ENCODE measurements at regions not wholly inside any gene's neighbourhood (a gene's known extent, or its start where the extent isn't known, plus 50 kb on each side); places are given as distances from the start of the nearest gene placed in this dataset.

GRCh38 chr5:158007336-158007735 lies 148.4 kb upstream of the CLINT1 start:
- TF ChIP-seq, protein P1, sequence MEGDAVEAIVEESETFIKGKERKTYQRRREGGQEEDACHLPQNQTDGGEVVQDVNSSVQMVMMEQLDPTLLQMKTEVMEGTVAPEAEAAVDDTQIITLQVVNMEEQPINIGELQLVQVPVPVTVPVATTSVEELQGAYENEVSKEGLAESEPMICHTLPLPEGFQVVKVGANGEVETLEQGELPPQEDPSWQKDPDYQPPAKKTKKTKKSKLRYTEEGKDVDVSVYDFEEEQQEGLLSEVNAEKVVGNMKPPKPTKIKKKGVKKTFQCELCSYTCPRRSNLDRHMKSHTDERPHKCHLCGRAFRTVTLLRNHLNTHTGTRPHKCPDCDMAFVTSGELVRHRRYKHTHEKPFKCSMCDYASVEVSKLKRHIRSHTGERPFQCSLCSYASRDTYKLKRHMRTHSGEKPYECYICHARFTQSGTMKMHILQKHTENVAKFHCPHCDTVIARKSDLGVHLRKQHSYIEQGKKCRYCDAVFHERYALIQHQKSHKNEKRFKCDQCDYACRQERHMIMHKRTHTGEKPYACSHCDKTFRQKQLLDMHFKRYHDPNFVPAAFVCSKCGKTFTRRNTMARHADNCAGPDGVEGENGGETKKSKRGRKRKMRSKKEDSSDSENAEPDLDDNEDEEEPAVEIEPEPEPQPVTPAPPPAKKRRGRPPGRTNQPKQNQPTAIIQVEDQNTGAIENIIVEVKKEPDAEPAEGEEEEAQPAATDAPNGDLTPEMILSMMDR (IDR thresholded peaks at IDR 0.05; ENCODE audit: control extremely low read depth, extremely low read depth), result no peak
- Histone ChIP-seq H3K4me3 (no peak overlapping the region), H3K9me3 (ENCODE audit: control insufficient read depth in 4 of 4, insufficient read depth in 3 of 4, low read length in 3 of 4) (no peaks in the 10 kb centered on the region), H3K9ac (ENCODE audit: insufficient read depth in 1 of 2, low read length in 2 of 2) (no peak overlapping the region), H3K27me3 (ENCODE audit: control insufficient read depth in 3 of 3, insufficient read depth in 3 of 3, low read length in 2 of 3) (no peaks in the 10 kb centered on the region), H3K4me1 (ENCODE audit: control insufficient read depth in 5 of 5, insufficient read depth in 5 of 5, low read length in 5 of 5) (no peaks in the 10 kb centered on the region), H3K36me3 (ENCODE audit: control insufficient read depth in 4 of 4, insufficient read depth in 4 of 4, low read length in 4 of 4) (no peaks in the 10 kb centered on the region), H3K27ac (ENCODE audit: low read depth in 1 of 2, low read length in 1 of 2) (no peak overlapping the region)
- no peak for DNase-seq
- ATAC-seq (ENCODE audit: insufficient read depth, low FRiP score), result no peak
- WGBS, 2 donors, result 81 to 94% methylated on average over 3 of the region's 3 CpGs

DNA sequence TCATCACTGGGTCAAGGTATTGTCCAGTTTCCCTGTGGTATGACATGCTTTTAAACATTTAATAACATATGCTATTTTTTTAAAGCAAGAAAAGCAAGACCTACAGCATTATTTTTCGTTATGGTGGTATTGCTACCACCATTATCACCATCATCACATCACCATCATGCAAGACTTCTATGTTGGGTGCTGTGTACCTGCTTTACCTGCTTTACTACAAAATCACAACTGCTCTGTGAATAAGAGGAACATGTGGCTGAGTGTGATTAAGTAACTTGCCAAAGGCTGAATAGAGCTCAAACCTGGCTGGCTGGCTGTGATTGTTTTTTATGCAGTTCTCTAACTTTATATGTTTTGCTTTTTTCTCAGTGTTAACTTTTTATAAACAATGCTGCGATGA lies 140.8 kb upstream of the CLINT1 start:
- Histone ChIP-seq H3K4me1 (ENCODE audit: control insufficient read depth in 5 of 5, insufficient read depth in 5 of 5, low read length in 5 of 5) (no peaks in the 10 kb centered on the region), H3K9me3 (ENCODE audit: control insufficient read depth in 4 of 4, insufficient read depth in 3 of 4, low read length in 3 of 4) (no peaks in the 10 kb centered on the region), H3K27ac (ENCODE audit: low read depth in 1 of 2, low read length in 1 of 2) (no peak overlapping the region), H3K4me3 (no peak overlapping the region), H3K9ac (ENCODE audit: insufficient read depth in 1 of 2, low read length in 2 of 2) (no peak overlapping the region), H3K27me3 (ENCODE audit: control insufficient read depth in 3 of 3, insufficient read depth in 3 of 3, low read length in 2 of 3) (no peaks in the 10 kb centered on the region), H3K36me3 (ENCODE audit: control insufficient read depth in 4 of 4, insufficient read depth in 4 of 4, low read length in 4 of 4) (no peaks in the 10 kb centered on the region)
- ATAC-seq (ENCODE audit: insufficient read depth, low FRiP score) (no peak), DNase-seq (no peak)
- WGBS, 2 donors, result 90 to 93% methylated on average over 2 of the region's 2 CpGs
- TF ChIP-seq, protein P1 (IDR thresholded peaks at IDR 0.05; ENCODE audit: control extremely low read depth, extremely low read depth), result no peak

- Histone ChIP-seq H3K4me1 (ENCODE audit: control insufficient read depth in 5 of 5, insufficient read depth in 5 of 5, low read length in 5 of 5) (peaks cover 0 to 2% (median 0%) of the 10 kb centered on the region in 5 donors), H3K4me3 (no peak overlapping the region), H3K9me3 (ENCODE audit: control insufficient read depth in 4 of 4, insufficient read depth in 3 of 4, low read length in 3 of 4) (no peaks in the 10 kb centered on the region), H3K9ac (ENCODE audit: insufficient read depth in 1 of 2, low read length in 2 of 2) (no peak overlapping the region), H3K36me3 (ENCODE audit: control insufficient read depth in 4 of 4, insufficient read depth in 4 of 4, low read length in 4 of 4) (no peaks in the 10 kb centered on the region), H3K27ac (ENCODE audit: low read depth in 1 of 2, low read length in 1 of 2) (no peak overlapping the region), H3K27me3 (ENCODE audit: control insufficient read depth in 3 of 3, insufficient read depth in 3 of 3, low read length in 2 of 3) (no peaks in the 10 kb centered on the region)
- ATAC-seq (ENCODE audit: insufficient read depth, low FRiP score) (no peak), DNase-seq (no peak)
- WGBS, 2 donors, result 43 to 71% methylated on average over 8 of the region's 8 CpGs
- TF ChIP-seq, protein P1 (IDR thresholded peaks at IDR 0.05; ENCODE audit: control extremely low read depth, extremely low read depth), result no peak
Observed at GRCh38 chr5:157997991-157998504, 139.1 kb upstream of the CLINT1 start.

DNA sequence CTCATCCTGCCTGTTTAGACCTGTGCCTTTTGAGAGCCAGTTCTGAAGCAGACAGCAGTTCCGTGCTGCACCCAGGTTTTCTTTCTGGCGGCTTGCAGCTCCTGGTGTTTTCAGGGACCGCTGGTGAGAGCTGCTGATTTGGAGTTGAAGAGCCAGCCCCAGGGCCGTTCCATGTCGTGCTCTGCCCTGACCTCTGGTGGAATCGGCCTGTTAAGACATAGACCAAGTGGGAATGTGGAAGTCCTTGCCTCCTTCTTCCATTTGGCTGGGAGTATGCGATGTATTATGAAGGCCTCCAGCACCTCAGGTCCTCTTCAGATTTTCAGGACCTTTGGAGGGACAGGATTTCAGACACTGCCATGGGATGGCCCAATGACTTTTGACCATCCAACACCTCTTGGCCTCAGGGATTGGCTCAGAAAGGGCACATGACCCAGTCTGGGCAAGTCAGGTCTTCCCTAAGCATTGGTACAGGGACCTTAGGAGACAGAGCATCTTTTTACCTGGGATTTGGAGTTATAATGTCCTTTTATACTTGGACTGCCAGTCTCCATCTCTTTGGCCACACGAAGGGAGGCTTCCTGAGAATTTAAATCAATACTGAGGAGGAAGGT lies 136.1 kb upstream of the CLINT1 start:
- H3K4me3 ChIP-seq, result no peak overlapping the region
- peak; percentile 91 for ATAC-seq (ENCODE audit: insufficient read depth, low FRiP score)
- DNase-seq, result peak; percentile 74 to 81 (median 75)
- WGBS, 2 donors, result 21 to 26% methylated on average over 8 of the region's 8 CpGs
- H3K9me3 ChIP-seq (ENCODE audit: control insufficient read depth in 4 of 4, insufficient read depth in 3 of 4, low read length in 3 of 4), result no peaks in the 10 kb centered on the region
- no peak overlapping the region for H3K27ac ChIP-seq (ENCODE audit: low read depth in 1 of 2, low read length in 1 of 2)
- H3K27me3 ChIP-seq (ENCODE audit: control insufficient read depth in 3 of 3, insufficient read depth in 3 of 3, low read length in 2 of 3), result no peaks in the 10 kb centered on the region
- H3K36me3 ChIP-seq (ENCODE audit: control insufficient read depth in 4 of 4, insufficient read depth in 4 of 4, low read length in 4 of 4), result no peaks in the 10 kb centered on the region
- H3K4me1 ChIP-seq (ENCODE audit: control insufficient read depth in 5 of 5, insufficient read depth in 5 of 5, low read length in 5 of 5), result peaks cover 0 to 2% (median 0%) of the 10 kb centered on the region in 5 donors
- H3K9ac ChIP-seq (ENCODE audit: insufficient read depth in 1 of 2, low read length in 2 of 2), result no peak overlapping the region
- TF ChIP-seq, protein P1 (IDR thresholded peaks at IDR 0.05; ENCODE audit: control extremely low read depth, extremely low read depth), result peak; percentile 41

Measured in lung (tissue), 11 donors.